ENCODE measurements at regions not wholly inside any gene's neighbourhood (a gene's known extent, or its start where the extent isn't known, plus 50 kb on each side); places are given as distances from the start of the nearest gene placed in this dataset.

GRCh38 chr13:62250501-62251201, 835.0 kb upstream of the PCDH20 start (continued):
- TF ChIP-seq BCL3 (IDR thresholded peaks at IDR 0.05; ENCODE audit: borderline replicate concordance, insufficient read depth, low read depth, low read length, poor library complexity, severe bottlenecking) (no peak), HDAC2 (IDR thresholded peaks at IDR 0.05) (no peak), NFYB (IDR thresholded peaks at IDR 0.05; ENCODE audit: insufficient read depth, low read depth, low read length) (no peak), ZNF207 (IDR thresholded peaks at IDR 0.05; ENCODE audit: borderline replicate concordance) (no peak), EED (IDR thresholded peaks at IDR 0.05; ENCODE audit: low read depth) (no peak)

GRCh38 chr13:62246581-62246980, 830.9 kb upstream of the PCDH20 start:
- RAD21 ChIA-PET (ENCODE audit: unreplicated experiment): no interaction called here
- no peak overlapping the region for H2AFZ ChIP-seq (ENCODE audit: control insufficient read depth, low read depth, low read length)
- 93% methylated on average over 1 of the region's 1 CpG for whole genome bisulfite sequencing (ENCODE audit: insufficient coverage, insufficient replicate concordance, low lambda C conversion rate, missing lambda C conversion rate)
- no peaks in the 10 kb centered on the region for H3K27me3 ChIP-seq (replicated peaks in 1 of 2; ENCODE audit: control insufficient read depth in 2 of 2, insufficient read depth in 2 of 2, low read length in 1 of 2)
- DNase-seq (ENCODE audit: low read depth, low spot score) (no peak), ATAC-seq (no peak), FAIRE-seq (no peak)
- CTCF ChIA-PET: interaction anchor here (0.8 kb wide), 1 partner anchor 10 kb away, joined by 4 read pairs; no protein-coding TSS in a partner anchor
- no TSS peak for BruUV-seq (replicated peaks)
- no peaks in the 10 kb centered on the region for H3K4me1 ChIP-seq (ENCODE audit: control insufficient read depth, insufficient read depth, low read length)
- in situ Hi-C loops (cut with MboI): no loop called here
- no peaks in the 10 kb centered on the region for H3K9me3 ChIP-seq (replicated peaks; ENCODE audit: control insufficient read depth, insufficient read depth, low read length)
- H3K4me2 ChIP-seq (ENCODE audit: control insufficient read depth, insufficient read depth): no peak overlapping the region
- no peak overlapping the region for H3K9ac ChIP-seq (ENCODE audit: control insufficient read depth, insufficient read depth, low read length)
- no peaks in the 10 kb centered on the region for H4K20me1 ChIP-seq (ENCODE audit: control insufficient read depth, insufficient read depth)
- H3K4me3 ChIP-seq: no peak overlapping the region
- SMC1A ChIA-PET (ENCODE audit: uncharacterized antibody, unreplicated experiment): no interaction called here
- no peaks in the 10 kb centered on the region for H3K79me2 ChIP-seq (ENCODE audit: control insufficient read depth, insufficient read depth, low read length)
- intact Hi-C loops (cut with micrococcal nuclease; ENCODE audit: unreplicated experiment): no loop called here
- POLR2A ChIA-PET: no interaction called here
- no peaks in the 10 kb centered on the region for H3K36me3 ChIP-seq (ENCODE audit: control insufficient read depth in 2 of 2, insufficient read depth in 2 of 2, low read length in 1 of 2)
- no peak overlapping the region for H3K27ac ChIP-seq (ENCODE audit: control insufficient read depth, insufficient read depth)
- no peak for TF ChIP-seq TARDBP (IDR thresholded peaks at IDR 0.05; ENCODE audit: borderline replicate concordance)
- no peak for TF ChIP-seq SMARCA5 (IDR thresholded peaks at IDR 0.05)
- no peak for TF ChIP-seq BHLHE40 (IDR thresholded peaks at IDR 0.05; ENCODE audit: borderline replicate concordance in 1 of 2, low read depth in 2 of 2, low read length in 1 of 2)
- TF ChIP-seq IRF4 (IDR thresholded peaks at IDR 0.05; ENCODE audit: low read depth, low read length): no peak
- no peak for TF ChIP-seq ELK1 (IDR thresholded peaks at IDR 0.05; ENCODE audit: low read depth, low read length)
- TF ChIP-seq HDGF (IDR thresholded peaks at IDR 0.05): no peak
- no peak for TF ChIP-seq DPF2 (IDR thresholded peaks at IDR 0.05)
- TF ChIP-seq E2F8 (IDR thresholded peaks at IDR 0.05; ENCODE audit: low read depth, partially characterized antibody): no peak
- no peak for TF ChIP-seq SREBF1 (IDR thresholded peaks at IDR 0.05; ENCODE audit: low read length)
- no peak for TF ChIP-seq REST (IDR thresholded peaks at IDR 0.05; ENCODE audit: low read depth, low read length)
